Mesendoderm (in vitro differentiated cells): ENCODE measurements at regions not wholly inside any gene's neighbourhood (a gene's known extent, or its start where the extent isn't known, plus 50 kb on each side); places are given as distances from the start of the nearest gene placed in this dataset.
A peak's percentile ranks its signal among the peaks of the same experiment; 100 is the strongest.

Experiments
- DNase-seq: peaks from one replicate; pipeline ENCODE4 v3.0.0; 2013
- H2AK5ac ChIP-seq: 2 replicates; pipeline ENCODE4 v1.6.1; 2013; ENCODE audit warnings: low read length, inconsistent platforms
- H2BK120ac ChIP-seq: 2 replicates; pipeline ENCODE4 v1.6.1; 2013; ENCODE audit warnings: low read depth, mild to moderate bottlenecking, low read length, moderate library complexity, mixed read lengths
- H2BK15ac ChIP-seq: replicated peaks from 2 replicates; pipeline ENCODE4 v1.6.1; 2013; ENCODE audit warnings: low read depth, mild to moderate bottlenecking, moderate library complexity
- H2BK5ac ChIP-seq: 2 replicates; pipeline ENCODE4 v1.6.1; 2013; ENCODE audit warnings: low read length, inconsistent platforms
- H3K18ac ChIP-seq: 2 replicates; pipeline ENCODE4 v1.6.1; 2013; ENCODE audit warnings: mild to moderate bottlenecking, low read length, mixed read lengths
- H3K23ac ChIP-seq: one replicate; pipeline ENCODE4 v1.6.1; 2013; ENCODE audit warnings: low read length
- H3K27ac ChIP-seq: 2 replicates; pipeline ENCODE4 v1.5.1; 2013; ENCODE audit warnings: low read depth, mild to moderate bottlenecking, inconsistent platforms, low read length, moderate library complexity
- H3K27me3 ChIP-seq: 2 replicates; pipeline ENCODE4 v1.6.1; 2013; ENCODE audit warnings: low read length, control low read depth, mild to moderate bottlenecking, inconsistent platforms; ENCODE audit not compliant: insufficient read depth, poor library complexity
- H3K36me3 ChIP-seq: 2 replicates; pipeline ENCODE4 v1.6.1; 2013; ENCODE audit warnings: low read length, inconsistent platforms; ENCODE audit not compliant: control insufficient read depth, insufficient read depth
- H3K4ac ChIP-seq: one replicate; pipeline ENCODE4 v1.6.1; 2013; ENCODE audit warnings: low read depth, mild to moderate bottlenecking, low read length, moderate library complexity
- H3K4me1 ChIP-seq: 2 replicates; pipeline ENCODE4 v1.6.1; 2013; ENCODE audit warnings: low read depth, low read length, inconsistent platforms; ENCODE audit not compliant: control insufficient read depth
- H3K4me2 ChIP-seq: 2 replicates; pipeline ENCODE4 v1.6.1; 2013; ENCODE audit warnings: low read length
- H3K4me3 ChIP-seq: 2 replicates; pipeline ENCODE4 v1.5.1; 2013; ENCODE audit warnings: mild to moderate bottlenecking, low read length
- H3K56ac ChIP-seq: one replicate; pipeline ENCODE4 v1.6.1; 2013; ENCODE audit warnings: low read length
- H3K79me1 ChIP-seq: 2 replicates; pipeline ENCODE4 v1.6.1; 2013; ENCODE audit warnings: low read length, inconsistent platforms
- H3K79me2 ChIP-seq: 2 replicates; pipeline ENCODE4 v1.6.1; 2013; ENCODE audit warnings: mild to moderate bottlenecking, low read length; ENCODE audit not compliant: control insufficient read depth, insufficient read depth
- H3K9ac ChIP-seq: 2 replicates; pipeline ENCODE4 v1.6.1; 2013; ENCODE audit warnings: low read length, inconsistent platforms
- H4K5ac ChIP-seq: one replicate; pipeline ENCODE4 v1.6.1; 2013; ENCODE audit warnings: low read length
- H4K8ac ChIP-seq: one replicate; pipeline ENCODE4 v1.6.1; 2013; ENCODE audit warnings: low read depth, mild to moderate bottlenecking, control low read depth, low read length, moderate library complexity
- WGBS: extraction: QIAGEN DNeasy Blood & Tissue Kit; methylation state at CpG from one replicate; pipeline ENCODE4 v1.1.7; 2013; ENCODE audit warnings: low lambda C conversion rate, missing lambda C conversion rate; ENCODE audit not compliant: insufficient coverage; ENCODE audit errors: extremely low coverage; 5-methylcytosine and 5-hydroxymethylcytosine counted together

DNA sequence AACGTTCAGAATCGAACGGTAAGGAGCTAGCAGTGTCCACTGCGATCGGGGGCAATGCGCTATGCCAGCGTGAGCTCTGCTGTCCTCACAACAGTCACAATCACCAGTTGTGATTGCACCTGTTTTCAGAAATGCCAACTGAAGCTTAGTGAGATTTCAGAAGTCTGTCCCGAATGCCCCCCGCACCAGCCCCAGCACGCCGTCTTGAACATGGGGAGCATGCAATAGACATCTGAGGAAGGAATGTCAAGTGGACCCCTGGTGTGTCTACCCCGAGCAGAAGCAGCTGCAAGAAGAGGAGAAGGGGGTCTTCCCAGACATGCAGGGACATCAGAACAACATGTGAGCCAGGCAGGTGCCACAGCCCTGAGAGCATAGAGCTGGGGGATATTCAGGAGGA is 125.7 kb upstream of the CHST15 start:
- H3K4me2 ChIP-seq = no peak overlapping the region
- H3K18ac ChIP-seq = no peak overlapping the region
- H3K27ac ChIP-seq = no peak overlapping the region
- no peaks in the 10 kb centered on the region for H3K79me1 ChIP-seq
- no peak overlapping the region for H3K9ac ChIP-seq
- no peak overlapping the region for H3K4me3 ChIP-seq
- H3K27me3 ChIP-seq = no peaks in the 10 kb centered on the region
- H3K4ac ChIP-seq = no peak overlapping the region
- H3K23ac ChIP-seq = no peak overlapping the region
- no peaks in the 10 kb centered on the region for H3K36me3 ChIP-seq
- no peak overlapping the region for H4K8ac ChIP-seq
- DNase-seq = no peak
- no peak overlapping the region for H2BK15ac ChIP-seq
- no peak overlapping the region for H2BK120ac ChIP-seq
- no peaks in the 10 kb centered on the region for H3K4me1 ChIP-seq
- H3K79me2 ChIP-seq = no peaks in the 10 kb centered on the region
- no peak overlapping the region for H4K5ac ChIP-seq
- WGBS = no CpG with 5 or more reads among the region's 12 CpGs
- no peak overlapping the region for H3K56ac ChIP-seq
- H2BK5ac ChIP-seq = no peak overlapping the region
- no peak overlapping the region for H2AK5ac ChIP-seq

- H3K27ac ChIP-seq = no peak overlapping the region
- no peaks in the 10 kb centered on the region for H3K4me1 ChIP-seq
- H4K5ac ChIP-seq = no peak overlapping the region
- H2BK5ac ChIP-seq = no peak overlapping the region
- no peak overlapping the region for H3K4me2 ChIP-seq
- no peak overlapping the region for H3K18ac ChIP-seq
- no peaks in the 10 kb centered on the region for H3K36me3 ChIP-seq
- no peaks in the 10 kb centered on the region for H3K27me3 ChIP-seq
- WGBS = no CpG with 5 or more reads among the region's 12 CpGs
- H3K4ac ChIP-seq = no peak overlapping the region
- H2AK5ac ChIP-seq = no peak overlapping the region
- H3K4me3 ChIP-seq = no peak overlapping the region
- H4K8ac ChIP-seq = no peak overlapping the region
- no peak overlapping the region for H3K56ac ChIP-seq
- no peak overlapping the region for H3K23ac ChIP-seq
- H3K79me2 ChIP-seq = no peaks in the 10 kb centered on the region
- H3K9ac ChIP-seq = no peak overlapping the region
- no peak overlapping the region for H2BK15ac ChIP-seq
- H2BK120ac ChIP-seq = no peak overlapping the region
- no peaks in the 10 kb centered on the region for H3K79me1 ChIP-seq
- peak; percentile 45 for DNase-seq
Measured at GRCh38 chr10:124217906-124218804, 124.8 kb upstream of the CHST15 start.

- no peak overlapping the region for H3K27ac ChIP-seq
- H2BK5ac ChIP-seq = no peak overlapping the region
- no peaks in the 10 kb centered on the region for H3K4me1 ChIP-seq
- H3K56ac ChIP-seq = no peak overlapping the region
- no peak overlapping the region for H3K18ac ChIP-seq
- H2BK15ac ChIP-seq = no peak overlapping the region
- H3K4me2 ChIP-seq = no peak overlapping the region
- no peaks in the 10 kb centered on the region for H3K79me1 ChIP-seq
- no peak overlapping the region for H3K9ac ChIP-seq
- no CpG with 5 or more reads among the region's 9 CpGs for WGBS
- H3K4me3 ChIP-seq = no peak overlapping the region
- no peaks in the 10 kb centered on the region for H3K79me2 ChIP-seq
- H3K36me3 ChIP-seq = no peaks in the 10 kb centered on the region
- H3K4ac ChIP-seq = no peak overlapping the region
- no peak overlapping the region for H2BK120ac ChIP-seq
- H4K5ac ChIP-seq = no peak overlapping the region
- H2AK5ac ChIP-seq = no peak overlapping the region
- no peak overlapping the region for H3K23ac ChIP-seq
- H3K27me3 ChIP-seq = no peaks in the 10 kb centered on the region
- H4K8ac ChIP-seq = no peak overlapping the region
- DNase-seq = no peak
Measured at GRCh38 chr10:124217031-124217430, 123.6 kb upstream of the CHST15 start.

GRCh38 chr10:124214610-124215375 is 121.4 kb upstream of the CHST15 start:
- Histone ChIP-seq H3K27ac (no peak overlapping the region), H3K18ac (no peak overlapping the region), H2BK5ac (no peak overlapping the region), H3K56ac (no peak overlapping the region), H4K5ac (no peak overlapping the region), H3K4me2 (no peak overlapping the region), H3K4me3 (no peak overlapping the region), H3K79me2 (no peaks in the 10 kb centered on the region), H2BK15ac (no peak overlapping the region), H4K8ac (no peak overlapping the region), H3K27me3 (no peaks in the 10 kb centered on the region), H3K4ac (no peak overlapping the region), H2AK5ac (no peak overlapping the region), H3K36me3 (no peaks in the 10 kb centered on the region), H3K79me1 (no peaks in the 10 kb centered on the region), H2BK120ac (no peak overlapping the region), H3K4me1 (no peaks in the 10 kb centered on the region), H3K23ac (no peak overlapping the region), H3K9ac (no peak overlapping the region)
- DNase-seq = no peak
- WGBS = no CpG with 5 or more reads among the region's 9 CpGs

DNA sequence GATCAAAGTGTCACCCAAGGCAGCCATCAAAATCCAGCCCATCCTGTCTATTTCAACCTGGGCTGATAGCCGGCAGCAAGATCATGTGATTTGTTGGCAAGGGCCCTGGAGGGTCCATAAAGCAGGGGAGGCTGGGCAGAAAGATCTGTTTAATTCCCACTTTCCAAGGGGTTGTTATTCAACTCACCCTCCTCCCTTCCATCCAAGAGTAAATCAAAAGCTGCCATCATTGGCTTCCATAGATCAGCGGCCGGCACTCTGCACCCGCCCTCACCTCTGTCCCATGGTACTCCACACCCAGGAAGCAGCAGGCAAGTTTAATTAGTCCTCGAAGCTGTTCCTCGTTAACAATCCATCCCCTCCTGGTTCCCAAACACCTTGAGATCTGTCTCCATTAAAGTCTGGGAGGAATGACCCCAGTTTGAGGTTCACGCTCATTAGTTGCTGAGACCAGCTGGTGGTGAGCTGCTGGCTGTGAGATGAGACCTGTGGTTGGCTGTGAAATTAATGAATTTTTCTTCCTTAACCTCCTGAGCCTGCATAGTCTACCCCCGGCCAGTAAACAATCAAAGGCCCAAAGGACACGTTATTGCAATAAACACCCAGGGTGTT is 120.6 kb upstream of the CHST15 start:
- DNase-seq = no peak
- no peaks in the 10 kb centered on the region for H3K79me1 ChIP-seq

More for the DNA sequence above, 120.6 kb upstream of the CHST15 start:
- H2BK15ac ChIP-seq = no peak overlapping the region
- no peak overlapping the region for H3K18ac ChIP-seq
- H3K4me2 ChIP-seq = no peak overlapping the region
- no peak overlapping the region for H3K4me3 ChIP-seq
- no peak overlapping the region for H3K9ac ChIP-seq
- H3K23ac ChIP-seq = no peak overlapping the region
- H3K4me1 ChIP-seq = no peaks in the 10 kb centered on the region
- H2AK5ac ChIP-seq = no peak overlapping the region
- H3K27ac ChIP-seq = no peak overlapping the region
- no peak overlapping the region for H3K56ac ChIP-seq
- H3K36me3 ChIP-seq = no peaks in the 10 kb centered on the region
- no CpG with 5 or more reads among the region's 9 CpGs for WGBS
- H2BK120ac ChIP-seq = no peak overlapping the region
- no peak overlapping the region for H4K5ac ChIP-seq
- no peaks in the 10 kb centered on the region for H3K27me3 ChIP-seq
- no peaks in the 10 kb centered on the region for H3K79me2 ChIP-seq
- H4K8ac ChIP-seq = no peak overlapping the region
- no peak overlapping the region for H2BK5ac ChIP-seq
- H3K4ac ChIP-seq = no peak overlapping the region
